ENCODE measurements at regions not wholly inside any gene's neighbourhood (a gene's known extent, or its start where the extent isn't known, plus 50 kb on each side); places are given as distances from the start of the nearest gene placed in this dataset.

DNA sequence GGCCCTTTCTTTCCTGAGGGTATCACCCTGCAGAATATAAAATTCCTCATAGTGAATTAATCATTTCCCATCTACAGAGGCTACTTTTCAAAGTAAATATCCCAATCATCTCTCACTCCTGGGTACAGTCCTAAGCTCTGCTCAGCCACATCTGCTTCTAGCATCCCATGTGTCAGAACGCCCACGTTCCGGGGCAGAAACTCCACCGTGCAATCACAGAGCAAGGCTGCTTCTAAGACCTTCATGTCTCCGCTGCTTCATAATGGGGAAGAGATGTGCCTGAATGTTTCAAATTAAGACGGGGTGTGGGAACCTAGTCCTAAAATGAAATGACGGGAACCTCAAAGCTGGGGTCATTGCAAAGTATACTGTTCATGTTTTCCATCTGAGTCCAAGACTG lies 208.8 kb upstream of the GMDS start:
- DNase-seq, result no peak

DNA sequence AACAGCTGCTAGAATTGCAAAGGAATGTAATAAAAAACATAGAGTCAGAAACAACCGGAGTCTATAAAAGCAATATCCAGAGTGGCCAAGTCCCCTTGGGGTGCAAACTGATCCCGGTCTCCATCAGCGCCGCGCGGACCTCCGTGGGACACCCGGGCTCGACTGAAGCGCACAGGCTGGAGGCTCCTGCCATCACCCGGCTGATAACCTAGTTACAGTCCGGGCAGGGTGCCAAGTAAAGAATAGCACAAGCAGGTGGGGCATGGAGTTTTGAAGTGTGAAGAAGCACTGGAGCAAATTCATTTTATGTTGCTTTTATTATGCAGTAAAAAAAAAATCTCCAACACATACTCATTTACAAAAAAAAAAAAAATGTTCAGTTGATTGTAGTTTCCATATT lies 205.1 kb upstream of the GMDS start:
- peak; percentile 74 for DNase-seq

DNA sequence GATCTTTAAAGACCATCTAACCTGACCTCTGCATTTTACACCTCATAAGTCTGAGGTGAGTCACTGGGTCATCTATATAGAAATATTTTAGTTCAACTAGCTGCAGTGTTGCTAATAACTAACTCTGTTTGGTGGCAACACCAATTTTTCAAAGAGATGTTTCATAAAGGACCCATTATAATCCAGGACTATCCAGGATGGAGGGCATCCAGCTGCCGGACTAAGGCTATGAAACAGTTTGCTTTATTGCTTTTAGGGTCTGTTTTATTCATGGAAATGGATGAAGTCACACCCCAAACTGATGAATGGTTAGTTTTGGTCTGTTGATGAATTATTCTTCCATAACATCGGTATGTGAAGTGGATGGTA lies 204.2 kb upstream of the GMDS start:
- DNase-seq, result no peak

DNA sequence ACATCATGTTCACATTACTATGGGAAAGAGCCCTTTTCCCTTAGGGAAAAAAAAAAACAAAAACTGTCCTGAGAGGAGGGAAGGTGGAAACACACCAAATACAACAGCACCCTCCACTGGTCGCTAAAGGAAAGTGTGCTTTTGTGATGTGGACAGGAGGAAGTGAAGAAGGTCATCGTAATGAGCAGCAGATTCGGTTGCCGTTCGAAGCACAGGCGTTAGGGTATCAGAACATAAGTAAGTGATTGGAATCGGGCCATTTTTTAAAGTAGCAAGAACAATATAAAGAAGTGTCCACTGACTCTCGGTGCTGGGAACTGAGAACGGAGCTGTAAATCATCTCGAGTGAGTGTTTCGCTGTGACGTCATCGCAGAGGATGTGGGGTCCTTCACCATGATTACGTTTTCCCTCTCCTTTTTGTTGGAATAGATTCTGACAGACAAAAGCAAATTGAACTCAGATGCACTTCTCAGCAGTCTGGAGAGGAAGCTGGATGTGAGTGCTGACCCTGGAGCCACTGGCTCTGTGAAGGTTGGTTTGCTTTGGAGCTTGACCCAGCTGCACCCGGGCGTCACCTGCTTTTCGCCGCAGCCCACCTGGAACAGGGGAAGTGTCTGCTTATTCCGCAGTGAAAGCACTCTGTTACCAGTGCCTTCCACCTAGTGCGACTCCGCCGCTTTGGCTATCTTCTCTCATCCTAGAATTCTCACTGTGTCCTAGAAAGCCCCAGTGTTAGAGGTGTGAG lies 203.6 kb upstream of the GMDS start:
- peak; percentile 54 for DNase-seq

DNA sequence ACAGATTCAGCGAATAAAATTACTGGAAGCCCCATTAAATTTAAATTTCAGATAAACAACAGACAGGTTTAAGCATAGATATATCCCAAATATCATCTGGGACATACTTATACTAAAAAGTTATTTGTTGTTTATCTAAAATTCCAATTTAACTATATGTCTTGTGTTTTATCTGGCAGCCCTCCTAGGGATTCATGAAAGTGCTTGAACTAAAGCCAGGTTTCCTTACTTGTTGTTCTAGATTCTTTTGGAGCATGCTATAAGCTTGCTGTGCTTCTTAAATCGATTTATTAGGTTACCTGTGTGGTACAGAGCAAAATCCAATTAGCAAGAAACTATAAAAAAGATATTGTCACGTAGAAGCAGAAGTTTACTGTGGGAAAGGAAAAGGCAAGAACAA lies 202.5 kb upstream of the GMDS start:
- DNase-seq, result no peak

DNA sequence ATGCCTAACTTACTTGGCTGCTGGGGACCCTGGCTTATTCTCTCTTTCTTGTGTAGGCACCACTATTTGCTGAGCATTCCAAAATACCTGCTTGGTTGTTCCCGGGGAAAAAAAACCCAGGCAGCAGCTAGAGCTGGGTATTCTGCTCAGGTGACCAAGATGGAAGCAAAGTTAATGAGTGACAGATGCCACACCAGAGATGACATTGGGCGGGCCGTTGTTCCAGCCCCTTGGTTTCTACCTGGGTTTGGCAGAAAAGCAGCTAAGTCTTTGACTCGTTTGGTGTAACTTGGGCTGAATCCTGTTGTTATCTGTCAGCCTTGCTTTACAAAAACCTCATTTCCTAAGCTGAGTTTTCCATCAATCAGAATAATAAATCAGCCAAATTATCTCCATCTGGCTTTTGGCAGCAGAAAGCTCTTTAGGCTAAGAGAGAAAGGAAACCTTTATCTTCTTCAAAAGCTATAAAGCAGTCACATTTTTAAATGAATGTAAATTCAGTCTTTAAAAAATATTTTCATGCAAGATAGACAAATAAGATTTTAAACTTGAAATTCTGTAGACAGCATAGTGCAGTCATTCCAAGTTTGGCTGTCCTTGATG lies 202.0 kb upstream of the GMDS start:
- no peak for DNase-seq

DNA sequence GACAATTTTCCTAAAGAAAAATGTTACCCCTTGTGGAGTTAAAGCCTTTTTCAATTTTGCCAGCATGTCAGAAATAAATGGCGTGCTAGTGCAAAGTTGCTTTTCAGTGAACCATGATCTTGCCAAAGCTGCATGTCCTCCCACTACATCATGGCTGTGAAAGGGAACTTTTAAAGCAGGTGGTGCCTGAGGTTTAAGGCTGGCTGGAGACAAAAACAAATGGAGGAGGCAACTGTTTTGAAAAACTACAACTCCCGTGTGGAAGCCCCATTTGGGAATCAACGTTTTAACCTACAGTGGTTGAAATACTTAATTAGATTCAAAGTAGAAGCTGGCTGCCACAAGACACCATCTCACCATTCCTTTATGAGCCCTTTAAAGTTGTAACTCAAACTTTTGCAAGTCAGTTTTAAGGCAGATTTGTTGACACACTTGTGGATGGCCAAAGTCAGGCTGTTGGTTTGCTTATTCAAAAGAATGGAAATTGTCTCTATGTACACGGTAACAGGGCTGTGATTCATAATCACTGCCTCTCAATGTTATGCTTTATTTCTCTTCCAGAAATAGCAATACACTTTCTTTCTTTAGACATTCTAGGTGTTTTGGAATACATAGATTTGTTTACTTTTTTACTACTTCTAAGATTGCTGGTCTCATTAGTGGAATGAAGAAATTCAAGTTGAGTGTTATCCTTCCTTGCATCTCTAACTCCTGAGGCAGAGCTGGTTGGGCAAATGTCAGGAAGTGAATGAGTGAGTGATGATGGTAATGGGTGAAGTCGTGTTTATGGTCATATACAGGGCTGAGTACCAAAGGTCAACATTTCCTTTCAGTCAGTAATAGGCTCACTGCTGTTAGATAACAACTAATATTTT lies 196.4 kb upstream of the GMDS start:
- DNase-seq, result no peak

DNA sequence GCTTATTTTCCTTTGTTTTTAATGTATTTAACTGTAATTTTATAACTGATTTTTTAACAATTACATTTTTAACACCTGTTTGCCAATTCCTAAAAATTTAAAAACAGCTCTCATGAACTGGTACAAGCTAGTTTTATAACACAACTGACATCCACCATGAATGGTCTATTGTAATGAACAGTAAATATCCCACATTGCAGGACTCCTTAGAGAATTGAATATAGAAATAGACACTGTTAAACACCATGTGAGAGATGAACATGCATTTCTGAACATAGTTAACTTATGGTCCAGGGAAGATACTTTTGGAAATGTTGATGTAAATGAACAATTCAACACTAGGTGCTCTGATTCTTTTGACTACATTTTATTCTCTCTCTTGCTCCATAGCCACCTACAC lies 195.1 kb upstream of the GMDS start:
- no peak for DNase-seq

DNA sequence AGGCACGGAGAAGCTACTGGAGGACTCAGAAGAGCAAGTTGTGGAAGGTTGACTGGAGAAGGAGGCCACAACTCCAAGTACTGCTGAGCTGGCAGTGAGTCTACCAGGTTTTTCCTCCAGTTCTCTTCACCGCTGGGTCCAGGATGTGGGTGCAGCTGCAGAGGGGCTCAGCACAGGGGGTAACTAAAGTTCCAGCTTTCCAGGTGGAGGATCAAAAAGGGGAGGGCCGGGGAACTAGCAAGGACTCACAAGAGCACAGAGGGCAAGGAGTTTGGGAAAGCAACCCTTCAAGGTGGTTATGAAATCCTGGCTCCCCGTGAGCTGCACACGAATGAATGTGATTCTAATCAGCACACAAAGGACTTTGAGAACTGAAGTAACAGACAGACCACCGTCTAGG lies 194.2 kb upstream of the GMDS start:
- DNase-seq, result no peak

DNA sequence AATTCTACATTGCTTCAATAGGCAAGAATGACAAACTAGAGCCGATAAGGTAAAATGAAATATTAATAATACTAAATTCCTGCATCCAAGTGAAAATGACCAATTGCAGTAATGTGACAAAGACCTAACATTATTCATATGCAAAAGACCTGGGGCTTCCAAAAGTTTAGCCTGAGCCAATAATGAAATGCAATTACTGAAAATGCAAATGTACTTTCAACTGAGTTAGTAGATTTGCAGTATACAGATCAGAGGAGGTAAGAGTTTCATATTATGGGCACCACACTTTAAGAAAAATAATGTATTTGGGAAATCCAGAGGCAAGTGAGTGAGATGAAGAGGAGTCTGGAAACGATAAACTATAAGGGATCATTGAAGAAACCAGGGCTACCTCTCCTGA lies 193.7 kb upstream of the GMDS start:
- DNase-seq, result no peak

DNA sequence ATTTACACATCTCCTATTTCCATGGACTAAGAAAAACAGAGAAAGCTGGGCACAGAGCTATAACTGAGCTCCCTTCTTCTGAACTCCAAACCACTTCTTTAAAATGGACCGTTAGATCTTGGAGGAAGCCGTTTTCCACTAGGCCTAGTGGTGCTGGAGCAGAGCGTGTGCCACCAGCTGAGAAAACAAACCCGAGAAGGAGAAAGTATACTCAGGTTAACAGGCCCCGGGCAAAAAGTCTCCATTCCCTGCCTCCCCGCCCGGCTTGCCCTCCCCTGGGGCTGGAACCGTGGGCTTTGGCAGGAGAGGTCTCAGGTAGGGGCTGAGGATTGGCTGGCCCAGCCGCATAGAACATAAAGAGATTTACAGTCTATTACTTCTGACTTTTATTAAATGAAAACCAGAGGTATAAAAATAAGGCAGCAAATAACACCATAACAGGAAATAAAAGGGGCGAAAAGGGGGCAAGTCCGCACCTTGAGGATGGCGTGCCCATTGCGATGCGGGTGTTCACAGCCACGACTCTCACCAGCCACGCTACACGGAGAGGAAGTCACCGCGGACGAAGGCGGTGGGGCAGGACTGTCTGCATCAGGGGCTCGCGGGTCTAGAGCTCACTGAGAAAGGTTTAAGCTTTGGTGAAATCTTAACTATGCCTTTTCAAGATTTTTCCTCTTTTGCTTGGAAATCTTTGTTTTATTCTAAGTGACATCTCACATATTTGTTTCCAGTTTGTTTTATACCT lies 191.2 kb upstream of the GMDS start:
- no peak for DNase-seq

DNA sequence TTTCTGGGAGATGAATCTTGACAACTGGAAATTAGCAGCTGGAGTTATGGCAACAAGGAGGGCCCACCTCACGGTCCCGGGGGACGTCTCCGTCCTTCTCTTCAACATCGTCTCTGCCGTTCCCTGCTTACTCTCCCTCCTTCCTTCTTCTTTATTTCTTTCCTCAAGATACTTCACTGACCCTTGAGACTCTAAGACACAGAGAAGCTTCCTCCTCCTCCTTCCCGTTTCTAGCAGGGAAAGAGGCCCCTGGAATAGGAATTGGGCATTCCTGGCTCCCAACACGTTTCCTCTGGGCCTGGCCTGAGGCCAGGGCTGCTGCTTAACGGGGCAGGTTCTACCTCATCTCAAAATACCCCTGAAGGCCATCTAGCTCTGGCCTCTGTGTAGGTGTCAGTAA lies 189.9 kb upstream of the GMDS start:
- no peak for DNase-seq

DNA sequence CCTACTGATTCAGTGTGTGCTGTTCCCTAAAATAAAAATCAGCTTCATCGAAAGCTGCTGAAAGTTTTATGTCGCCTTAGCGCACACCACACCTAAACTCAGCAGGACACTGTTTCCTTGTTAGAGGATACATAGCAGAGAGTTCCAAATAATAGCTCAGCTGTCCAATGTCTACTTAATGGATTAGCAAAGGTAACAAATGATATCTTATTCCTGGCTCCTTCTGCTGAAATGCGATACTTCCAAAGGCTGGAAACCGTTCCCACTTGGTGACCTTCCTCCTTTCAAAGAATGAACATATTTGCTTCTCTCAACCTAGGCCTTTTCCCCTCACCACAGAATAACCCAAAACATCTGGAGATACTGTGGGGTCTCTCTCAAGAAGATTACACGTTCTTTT lies 189.5 kb upstream of the GMDS start:
- DNase-seq, result no peak

DNA sequence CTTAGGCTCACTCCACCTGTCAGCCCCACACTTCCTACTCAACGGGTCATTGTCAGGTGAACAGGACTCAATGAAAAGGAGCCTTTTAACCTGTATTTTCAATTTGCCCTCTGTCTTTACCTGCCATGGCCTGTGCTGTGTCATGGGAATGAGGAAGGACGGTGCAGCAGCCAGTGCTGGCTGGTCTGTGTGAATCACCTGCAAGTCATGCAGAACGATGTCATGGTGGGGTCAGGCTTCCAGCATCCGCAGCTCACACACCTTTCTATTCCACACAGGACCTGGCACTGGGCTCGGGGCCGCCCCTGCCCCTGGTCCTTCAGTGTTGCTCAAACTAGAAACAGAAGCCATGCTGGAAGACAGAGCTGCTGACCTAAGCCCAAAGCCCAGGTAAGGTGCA lies 188.7 kb upstream of the GMDS start:
- DNase-seq, result no peak

DNA sequence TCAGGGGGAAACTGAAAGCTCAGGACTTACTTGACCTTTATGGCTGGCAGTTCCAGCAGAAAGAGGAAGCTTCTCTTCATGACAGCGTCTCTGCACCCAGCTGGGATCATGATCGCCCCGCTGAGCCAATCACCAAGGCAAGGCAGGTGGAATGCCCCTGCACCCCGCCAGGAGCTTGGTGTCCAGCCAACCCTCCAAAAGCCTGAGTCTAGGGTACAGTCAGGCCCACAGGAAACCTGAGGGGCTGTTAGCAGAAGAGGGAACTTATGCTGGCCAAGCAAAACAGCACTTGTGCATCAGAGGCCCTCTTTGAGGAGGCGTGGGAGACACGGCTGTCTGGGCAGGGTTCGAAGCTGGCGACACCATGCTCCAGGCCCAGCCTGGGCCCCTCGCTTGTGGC lies 188.3 kb upstream of the GMDS start:
- no peak for DNase-seq

DNA sequence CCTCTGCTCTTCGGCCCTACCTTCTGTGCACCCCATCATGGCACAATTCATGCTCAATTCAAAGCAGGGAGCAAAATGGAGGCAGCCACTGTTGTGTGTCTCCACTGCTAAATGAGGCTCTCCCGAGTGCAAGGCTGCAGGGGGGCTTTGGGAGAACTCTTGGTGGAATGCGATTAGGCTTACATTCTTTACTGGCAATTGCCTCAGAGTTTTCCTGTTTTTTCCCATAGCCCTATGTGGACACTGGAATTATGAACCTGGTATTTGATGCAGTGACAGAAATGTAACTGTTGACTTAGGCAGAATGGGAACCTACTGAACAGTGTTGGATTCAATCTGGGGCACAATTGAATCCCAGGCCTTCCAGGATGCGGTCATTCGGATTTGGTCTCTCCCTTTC lies 187.9 kb upstream of the GMDS start:
- DNase-seq, result no peak

DNA sequence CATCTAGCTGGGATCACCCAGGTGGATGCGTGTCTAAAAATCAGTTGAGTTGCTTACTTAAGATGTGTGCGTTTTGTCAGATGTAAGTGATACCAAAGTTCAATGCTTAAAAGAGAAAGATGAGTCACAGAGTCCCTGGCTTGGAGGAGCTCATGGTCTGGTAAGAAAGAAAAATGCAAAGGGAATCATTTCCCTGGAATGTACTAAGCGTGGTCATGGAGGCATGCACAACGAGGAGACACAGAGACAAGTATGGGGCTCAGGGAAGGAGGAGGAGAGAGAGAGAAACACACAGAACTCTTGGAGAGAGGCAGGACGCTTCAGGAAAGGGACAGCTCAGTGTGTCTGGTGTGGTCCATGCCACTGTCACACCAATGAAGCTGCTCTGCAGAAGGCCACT lies 186.9 kb upstream of the GMDS start:
- no peak for DNase-seq

DNA sequence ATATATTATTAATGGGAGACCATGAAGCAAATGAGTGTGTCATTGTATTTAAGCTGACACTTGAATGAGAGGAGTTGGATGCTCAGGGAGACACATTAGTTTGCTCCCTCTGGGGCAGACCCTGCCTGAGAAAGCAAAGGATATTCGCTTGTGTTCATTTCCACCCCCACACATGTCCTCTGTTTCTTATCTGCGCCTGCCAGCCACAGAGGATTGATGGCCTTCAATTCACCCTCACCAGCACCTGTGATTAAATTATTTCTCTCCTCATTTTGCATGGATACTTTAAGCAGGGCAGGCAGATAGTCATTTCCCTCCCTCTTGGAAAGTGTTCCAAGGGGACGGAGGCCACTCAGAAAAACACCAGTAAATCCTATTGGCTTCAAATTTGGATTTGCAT lies 185.2 kb upstream of the GMDS start:
- no peak for DNase-seq

DNA sequence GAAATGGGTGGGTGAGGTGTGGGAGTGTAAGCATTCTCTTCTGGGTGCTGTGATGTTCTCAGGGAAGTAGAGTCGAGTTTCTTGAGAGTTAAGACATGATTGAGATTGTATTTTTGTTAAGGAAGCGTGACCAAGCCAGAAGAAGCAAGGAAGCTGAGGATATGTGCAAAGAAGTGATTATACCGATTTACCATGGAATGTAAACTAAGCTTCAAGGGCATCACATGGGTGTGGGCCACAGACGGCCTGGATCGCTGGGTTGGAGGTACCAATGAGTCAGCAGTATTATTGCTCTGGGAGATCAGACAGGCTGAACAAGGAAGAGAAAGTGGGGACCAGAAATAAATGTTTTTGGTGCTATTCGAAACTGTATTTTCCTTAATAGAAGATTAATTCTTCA lies 184.1 kb upstream of the GMDS start:
- DNase-seq, result no peak

DNA sequence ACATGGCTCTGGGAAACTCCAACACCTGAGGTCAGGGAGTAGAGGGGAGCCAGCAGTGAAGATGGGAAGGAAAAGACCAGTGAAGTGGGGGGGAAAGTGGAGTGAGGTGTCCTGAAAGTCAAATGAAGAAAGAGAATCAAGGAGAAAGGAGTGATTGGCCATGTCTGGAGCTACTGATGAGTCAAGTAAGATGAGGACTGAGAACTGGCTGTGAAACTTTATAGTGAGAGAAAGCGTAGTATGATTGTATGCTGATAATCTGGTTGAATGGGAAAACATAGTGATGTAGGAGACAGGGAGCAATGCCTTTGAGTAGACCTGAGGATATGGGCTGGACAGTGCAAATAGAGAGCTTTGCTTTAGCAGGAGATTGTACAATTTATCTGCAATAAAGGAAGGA lies 183.6 kb upstream of the GMDS start:
- DNase-seq, result no peak

DNA sequence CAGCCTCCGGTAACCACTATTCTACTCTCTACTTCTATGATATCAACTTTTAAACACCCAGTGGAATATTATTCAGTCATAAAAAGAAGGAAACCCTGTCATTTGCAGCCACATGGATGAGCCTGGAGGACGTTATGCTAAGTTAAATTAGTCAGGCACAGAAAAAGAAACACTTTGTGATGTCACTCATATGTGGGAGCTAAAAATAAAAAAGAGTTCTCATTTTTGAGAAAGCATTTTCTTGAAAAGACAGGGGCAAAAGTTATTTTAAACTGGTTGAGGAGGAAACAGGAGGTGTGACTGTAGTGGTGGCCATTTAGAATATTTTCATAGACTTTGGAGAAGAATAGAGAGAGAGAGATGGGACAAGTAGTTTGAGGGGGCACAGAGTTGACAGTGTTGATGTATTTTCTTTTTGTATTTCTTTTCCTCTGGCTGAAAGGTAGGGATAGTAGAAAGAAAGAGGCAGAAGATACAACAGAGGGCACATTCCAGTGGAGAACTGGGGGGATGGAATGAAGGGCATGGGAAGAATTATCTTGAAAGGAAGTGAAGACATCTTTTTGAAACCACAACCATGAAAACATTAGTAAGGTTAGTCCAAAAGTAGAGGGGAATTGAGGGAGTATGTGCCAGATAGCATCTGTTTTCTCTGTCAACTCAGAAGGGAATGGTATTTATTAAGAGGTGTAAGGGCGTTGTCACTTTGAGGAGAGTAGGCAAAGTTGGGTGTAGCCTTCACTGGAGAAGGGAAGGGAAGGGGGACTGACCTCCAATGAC lies 181.3 kb upstream of the GMDS start:
- no peak for DNase-seq

DNA sequence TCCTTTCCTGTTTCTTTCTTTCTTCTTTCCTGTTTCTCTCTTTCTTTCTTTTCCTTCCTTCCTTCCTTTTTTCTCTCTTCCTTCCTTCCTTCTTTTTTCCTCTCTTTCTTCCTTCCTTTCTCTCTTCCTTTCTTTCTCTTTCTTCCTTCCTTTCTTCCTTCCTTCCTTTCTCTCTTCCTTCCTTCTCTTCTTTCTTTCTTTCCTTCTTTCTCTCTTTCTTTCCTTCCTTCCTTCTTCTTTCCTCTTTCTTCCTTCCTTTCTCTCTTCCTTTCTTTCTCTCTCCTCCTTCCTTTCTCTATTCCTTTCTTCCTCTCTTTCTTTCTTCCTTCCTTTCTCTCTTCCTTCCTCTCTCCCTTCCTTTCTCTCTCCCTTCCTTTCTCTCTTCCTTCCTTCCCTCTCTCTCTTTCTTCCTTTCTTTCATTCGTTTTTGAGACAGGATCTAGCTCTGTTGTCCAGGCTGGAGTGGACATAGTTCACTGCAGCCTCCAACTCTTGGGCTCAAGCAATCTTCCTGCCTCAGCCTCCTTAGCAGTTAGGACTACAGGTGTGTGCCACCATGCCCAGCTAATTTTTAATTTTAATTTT lies 170.8 kb upstream of the GMDS start:
- DNase-seq, result no peak
